ENCODE measurements at regions not wholly inside any gene's neighbourhood (a gene's known extent, or its start where the extent isn't known, plus 50 kb on each side); places are given as distances from the start of the nearest gene placed in this dataset.

GRCh38 chr1:67939942-67940341 is 106.7 kb upstream of the GNG12 start:
- peak overlapping the region in 6 of 10 donors; percentile 20 to 70 (median 58) for H3K27ac ChIP-seq
- no peak for DNase-seq
- intact Hi-C loops (cut with DNase I) = loop anchor here in 1 of 10 donors (10.0 kb wide), 1 partner anchor 65 kb away; no protein-coding TSS in a partner anchor
- peaks cover 5 to 31% (median 14%) of the 10 kb centered on the region in 9 donors for H3K4me1 ChIP-seq
- H3K36me3 ChIP-seq = no peaks in the 10 kb centered on the region
- H3K4me3 ChIP-seq = no peak overlapping the region
- H3K27me3 ChIP-seq = no peaks in the 10 kb centered on the region
- H3K9me3 ChIP-seq = no peaks in the 10 kb centered on the region
- TF ChIP-seq CTCF (IDR thresholded peaks at IDR 0.05) = no peak
- peak in 7 of 8 donors; percentile 8 to 56 (median 43) for ATAC-seq
- WGBS, 2 donors = 15 to 33% methylated on average over 2 of the region's 2 CpGs

GRCh38 chr1:67939186-67939743 is 106.0 kb upstream of the GNG12 start:
- H3K4me3 ChIP-seq = no peak overlapping the region
- TF ChIP-seq CTCF (IDR thresholded peaks at IDR 0.05) = no peak
- no peaks in the 10 kb centered on the region for H3K27me3 ChIP-seq
- intact Hi-C loops (cut with DNase I) = loop anchor here in 1 of 10 donors (10.0 kb wide), 1 partner anchor 64 kb away; no protein-coding TSS in a partner anchor
- WGBS, 2 donors = 22 to 34% methylated on average over 5 of the region's 5 CpGs
- H3K36me3 ChIP-seq = no peaks in the 10 kb centered on the region
- DNase-seq (no peak), ATAC-seq (peak in 6 of 8 donors; percentile 31 to 64 (median 48))
- H3K4me1 ChIP-seq = peaks cover 5 to 31% (median 14%) of the 10 kb centered on the region in 9 donors
- no peaks in the 10 kb centered on the region for H3K9me3 ChIP-seq
- peak overlapping the region in 8 of 10 donors; percentile 20 to 70 (median 50) for H3K27ac ChIP-seq

GRCh38 chr1:67937651-67938050 is 104.4 kb upstream of the GNG12 start:
- ATAC-seq (peak in 6 of 8 donors; percentile 32 to 63 (median 45)), DNase-seq (no peak)
- Histone ChIP-seq H3K27me3 (no peaks in the 10 kb centered on the region), H3K4me1 (peaks cover 5 to 31% (median 14%) of the 10 kb centered on the region in 9 donors), H3K27ac (peak overlapping the region in 2 of 10 donors; percentile 60 to 70), H3K36me3 (no peaks in the 10 kb centered on the region), H3K9me3 (no peaks in the 10 kb centered on the region), H3K4me3 (no peak overlapping the region)
- TF ChIP-seq CTCF (IDR thresholded peaks at IDR 0.05) = no peak
- 55 to 67% methylated on average over 9 of the region's 9 CpGs for WGBS, 2 donors
- intact Hi-C loops (cut with DNase I) = loop anchor here in 1 of 10 donors (10.0 kb wide), 1 partner anchor 63 kb away; no protein-coding TSS in a partner anchor

DNA sequence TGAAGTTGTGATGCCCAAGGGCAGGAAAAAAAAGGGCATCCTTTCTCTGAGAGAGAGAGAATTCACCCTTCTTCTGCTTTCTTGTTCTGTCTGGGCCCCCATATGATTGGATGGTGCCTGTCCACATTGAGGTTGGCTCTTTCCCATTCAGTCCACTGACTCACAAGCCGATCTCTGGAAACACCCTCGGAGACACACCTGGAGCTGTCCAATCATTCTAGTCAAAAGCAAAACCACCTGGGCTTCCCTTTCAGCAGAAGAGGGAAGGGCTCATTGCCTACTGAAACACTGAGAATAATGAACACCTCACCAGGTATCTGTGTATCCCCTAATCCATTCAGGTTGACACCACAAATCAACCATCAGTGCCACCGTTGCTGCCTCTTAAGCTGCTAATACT is 103.7 kb upstream of the GNG12 start:
- ATAC-seq (no peak), DNase-seq (no peak)
- WGBS, 2 donors = 83 to 93% methylated on average over 3 of the region's 3 CpGs
- Histone ChIP-seq H3K4me3 (no peak overlapping the region), H3K9me3 (no peaks in the 10 kb centered on the region), H3K27me3 (no peaks in the 10 kb centered on the region), H3K4me1 (peaks cover 5 to 31% (median 14%) of the 10 kb centered on the region in 9 donors), H3K27ac (peak overlapping the region in 1 of 10 donors; percentile 7), H3K36me3 (no peaks in the 10 kb centered on the region)
- intact Hi-C loops (cut with DNase I) = loop anchor here in 1 of 10 donors (10.0 kb wide), 1 partner anchor 62 kb away; no protein-coding TSS in a partner anchor
- TF ChIP-seq CTCF (IDR thresholded peaks at IDR 0.05) = no peak

All from heart right ventricle (tissue), 16 donors.